ENCODE measurements at regions not wholly inside any gene's neighbourhood (a gene's known extent, or its start where the extent isn't known, plus 50 kb on each side); places are given as distances from the start of the nearest gene placed in this dataset.

GRCh38 chr13:106633321-106633720 is 65.4 kb upstream of the ARGLU1 start:
- Mint-ChIP-seq H3K4me1 (no peaks in the 10 kb centered on the region), H3K27me3 (ENCODE audit: low read depth) (no peaks in the 10 kb centered on the region), H3K27ac (peak overlapping the region in 1 of 3 experiments; percentile 12; a peak in 1 of 7 replicates), H3K36me3 (ENCODE audit: insufficient read depth in 1 of 3, low read depth in 3 of 3) (no peaks in the 10 kb centered on the region), H3K4me3 (no peak overlapping the region), H3K9me3 (no peaks in the 10 kb centered on the region)
- Histone ChIP-seq H2BK12ac (ENCODE audit: insufficient read length, low read depth, low read length) (no peak overlapping the region), H3K79me1 (ENCODE audit: insufficient read depth, low read depth, low read length, poor library complexity, severe bottlenecking) (no peaks in the 10 kb centered on the region), H2BK120ac (ENCODE audit: low read depth, low read length, poor library complexity, severe bottlenecking) (no peak overlapping the region), H3K27me3 (ENCODE audit: insufficient read depth, low read length) (no peaks in the 10 kb centered on the region), H2BK5ac (ENCODE audit: insufficient read length, low read length) (no peak overlapping the region), H4K91ac (ENCODE audit: insufficient read length, low read depth, low read length) (no peak overlapping the region), H3T11ph (ENCODE audit: low read length) (no peak overlapping the region), H3K18ac (ENCODE audit: insufficient read length, low read depth, low read length) (no peak overlapping the region), H3K23me2 (ENCODE audit: insufficient read length, low read depth, low read length, poor library complexity, severe bottlenecking) (no peaks in the 10 kb centered on the region), H4K20me1 (ENCODE audit: control insufficient read depth, insufficient read depth, insufficient read length) (no peaks in the 10 kb centered on the region), H3K4me1 (ENCODE audit: insufficient read depth, low read length) (no peaks in the 10 kb centered on the region), H3K56ac (ENCODE audit: insufficient read length, low read depth, low read length) (no peak overlapping the region), H3K9ac (ENCODE audit: extremely low read depth, insufficient read length, low read length) (no peak overlapping the region), H4K5ac (ENCODE audit: insufficient read length, low read depth, low read length) (no peak overlapping the region), H3K14ac (ENCODE audit: insufficient read depth, low read length) (no peak overlapping the region), H3K23ac (ENCODE audit: insufficient read length, low read depth, low read length) (no peak overlapping the region), H2AFZ (ENCODE audit: low read length) (no peak overlapping the region), H3K4me2 (ENCODE audit: insufficient read depth, insufficient read length, low read length) (no peak overlapping the region), H2BK20ac (ENCODE audit: low read depth, low read length, poor library complexity, severe bottlenecking) (no peak overlapping the region), H2BK15ac (ENCODE audit: low read depth, low read length) (no peak overlapping the region), H3K27ac (ENCODE audit: insufficient read length, low read depth, low read length) (no peak overlapping the region), H3K79me2 (ENCODE audit: insufficient read depth, low read length) (no peaks in the 10 kb centered on the region), H2AK5ac (ENCODE audit: insufficient read length, low read length) (no peak overlapping the region), H3K9me3 (ENCODE audit: control insufficient read depth, low read depth, low read length) (no peaks in the 10 kb centered on the region), H3K4ac (ENCODE audit: low read depth, low read length) (no peak overlapping the region), H4K8ac (replicated peaks; ENCODE audit: insufficient read length, low read depth, low read length) (no peak overlapping the region)
- WGBS (ENCODE audit: extremely low coverage, insufficient read length, low lambda C conversion rate): no CpG with 5 or more reads among the region's 5 CpGs
- no peak for DNase-seq
- no peak for TF ChIP-seq CTCF (conservative IDR thresholded peaks at IDR 0.05)

Measured in H9 (cell line).